ENCODE measurements at regions not wholly inside any gene's neighbourhood (a gene's known extent, or its start where the extent isn't known, plus 50 kb on each side); places are given as distances from the start of the nearest gene placed in this dataset.
"Not testable (repeated sequence)": the region's sequence is repeated elsewhere in the genome, so short reads cannot be mapped to it uniquely, and the experiment has no call there.

GRCh38 chr7:9407816-9408215 is 974.4 kb downstream of the NXPH1 start:
- no peaks in the 10 kb centered on the region for H3K36me3 Mint-ChIP-seq
- ATAC-seq: no peak

GRCh38 chr7:9453521-9453920 is 1020.1 kb downstream of the NXPH1 start:
- DNase-seq (ENCODE audit: low spot score) (no peak), ATAC-seq (no peak)
- Mint-ChIP-seq H3K27ac (no peak overlapping the region), H3K4me3 (no peak overlapping the region), H3K27me3 (no peaks in the 10 kb centered on the region), H3K9me3 (peaks cover 12% of the 10 kb centered on the region), H3K4me1 (ENCODE audit: low read depth in 2 of 2) (no peaks in the 10 kb centered on the region), H3K36me3 (no peaks in the 10 kb centered on the region)

More at GRCh38 chr7:9407816-9408215, 974.4 kb downstream of the NXPH1 start:
- H3K9me3 Mint-ChIP-seq: peaks cover 6% of the 10 kb centered on the region
- H3K4me1 Mint-ChIP-seq (ENCODE audit: low read depth in 2 of 2): no peaks in the 10 kb centered on the region
- no peak overlapping the region for H3K4me3 Mint-ChIP-seq
- DNase-seq (ENCODE audit: low spot score): no peak
- no peak overlapping the region for H3K27ac Mint-ChIP-seq
- no peaks in the 10 kb centered on the region for H3K27me3 Mint-ChIP-seq

GRCh38 chr7:9488555-9488954 is 1055.1 kb downstream of the NXPH1 start:
- no peak for ATAC-seq
- no peak for DNase-seq (ENCODE audit: low spot score)
- Mint-ChIP-seq H3K27me3 (no peaks in the 10 kb centered on the region), H3K36me3 (peaks cover 19% of the 10 kb centered on the region), H3K27ac (no peak overlapping the region), H3K4me1 (ENCODE audit: low read depth in 2 of 2) (no peaks in the 10 kb centered on the region), H3K4me3 (no peak overlapping the region), H3K9me3 (peaks cover 25% of the 10 kb centered on the region)

DNA sequence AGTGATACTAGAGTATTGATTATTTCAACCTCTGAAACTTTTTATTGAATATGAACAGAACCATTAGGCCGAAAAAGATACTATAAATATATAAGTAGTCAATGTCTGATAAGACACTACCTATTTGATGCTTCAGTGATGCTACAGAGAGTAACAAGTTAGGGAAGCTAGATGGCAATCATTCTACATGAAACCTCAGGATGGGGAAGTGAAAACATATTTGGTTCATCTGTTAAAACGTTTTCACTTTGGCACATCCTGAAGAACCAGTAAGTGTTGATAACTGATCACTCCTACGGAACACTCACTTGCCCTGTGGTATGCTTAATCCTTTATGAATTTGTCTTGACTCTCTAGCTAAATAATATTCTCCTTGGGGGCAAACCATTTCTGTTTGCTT is 1064.9 kb downstream of the NXPH1 start:
- H3K27ac Mint-ChIP-seq: no peak overlapping the region
- no peaks in the 10 kb centered on the region for H3K27me3 Mint-ChIP-seq
- H3K9me3 Mint-ChIP-seq: peaks cover 12% of the 10 kb centered on the region
- no peaks in the 10 kb centered on the region for H3K4me1 Mint-ChIP-seq (ENCODE audit: low read depth in 2 of 2)
- no peaks in the 10 kb centered on the region for H3K36me3 Mint-ChIP-seq
- H3K4me3 Mint-ChIP-seq: no peak overlapping the region
- no peak for ATAC-seq
- DNase-seq (ENCODE audit: low spot score): no peak

DNA sequence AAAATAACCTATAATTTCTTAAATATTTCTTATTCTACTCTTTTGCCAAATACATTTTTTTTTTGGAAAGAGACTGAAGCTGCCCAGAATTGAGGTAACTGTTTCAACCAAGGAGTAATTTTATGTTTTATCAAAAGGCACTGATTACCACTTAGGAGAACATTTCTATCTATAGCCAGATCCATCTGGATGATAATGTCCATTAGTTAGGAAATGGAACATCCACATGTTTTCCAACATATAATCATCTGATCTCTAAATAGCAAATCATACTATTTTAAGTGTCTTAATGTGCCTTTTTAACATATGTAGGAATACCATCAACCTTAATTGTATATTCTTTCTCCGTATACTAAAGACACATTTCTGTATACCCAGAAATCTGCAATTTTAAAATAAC is 1068.9 kb downstream of the NXPH1 start:
- Mint-ChIP-seq H3K27me3 (no peaks in the 10 kb centered on the region), H3K4me3 (no peak overlapping the region), H3K4me1 (ENCODE audit: low read depth in 2 of 2) (no peaks in the 10 kb centered on the region), H3K27ac (no peak overlapping the region), H3K36me3 (no peaks in the 10 kb centered on the region), H3K9me3 (peaks cover 15% of the 10 kb centered on the region)
- no peak for ATAC-seq
- no peak for DNase-seq (ENCODE audit: low spot score)

DNA sequence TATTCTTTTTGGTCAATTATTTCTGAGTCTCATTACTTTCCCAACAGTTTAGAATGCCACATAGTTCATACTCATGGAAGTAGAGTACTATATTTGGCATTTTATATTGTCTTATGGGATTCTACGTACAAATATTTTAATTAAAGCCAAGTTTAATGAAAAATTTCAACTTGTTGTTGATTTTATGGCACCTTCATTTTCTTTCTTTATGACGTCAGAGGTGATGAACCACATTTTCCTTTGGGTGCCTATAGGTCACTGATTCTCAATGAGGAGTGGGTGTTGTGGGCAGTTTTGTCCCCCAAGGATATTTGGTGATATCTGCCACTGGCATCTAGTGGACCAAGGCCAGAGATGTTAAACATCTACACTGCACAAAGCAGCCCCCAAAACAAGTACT is 1071.3 kb downstream of the NXPH1 start:
- Mint-ChIP-seq H3K4me3 (no peak overlapping the region), H3K36me3 (no peaks in the 10 kb centered on the region), H3K27me3 (no peaks in the 10 kb centered on the region), H3K4me1 (ENCODE audit: low read depth in 2 of 2) (no peaks in the 10 kb centered on the region), H3K27ac (no peak overlapping the region), H3K9me3 (peaks cover 14% of the 10 kb centered on the region)
- no peak for DNase-seq (ENCODE audit: low spot score)
- ATAC-seq: no peak

DNA sequence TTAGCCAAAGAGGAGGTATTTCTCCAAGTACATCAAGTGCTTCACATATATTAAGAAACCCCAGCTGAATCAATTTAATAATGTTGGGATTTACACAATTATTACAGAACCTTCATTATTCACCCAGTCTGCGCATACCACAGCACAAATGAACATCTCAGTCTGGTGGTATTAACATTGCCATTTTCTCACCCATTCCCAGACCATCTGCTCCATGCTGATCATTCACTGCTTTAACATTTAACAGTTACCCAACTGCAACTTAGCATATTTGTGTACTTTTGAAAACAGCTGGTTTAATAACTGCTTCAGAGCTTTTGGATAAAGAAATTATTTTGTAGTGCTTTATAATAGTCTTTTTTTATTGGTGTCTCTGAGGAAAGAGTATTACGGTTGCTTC is 1072.1 kb downstream of the NXPH1 start:
- Mint-ChIP-seq H3K4me3 (no peak overlapping the region), H3K4me1 (ENCODE audit: low read depth in 2 of 2) (no peaks in the 10 kb centered on the region), H3K27me3 (no peaks in the 10 kb centered on the region), H3K36me3 (no peaks in the 10 kb centered on the region), H3K9me3 (peaks cover 12% of the 10 kb centered on the region), H3K27ac (no peak overlapping the region)
- no peak for DNase-seq (ENCODE audit: low spot score)
- no peak for ATAC-seq

DNA sequence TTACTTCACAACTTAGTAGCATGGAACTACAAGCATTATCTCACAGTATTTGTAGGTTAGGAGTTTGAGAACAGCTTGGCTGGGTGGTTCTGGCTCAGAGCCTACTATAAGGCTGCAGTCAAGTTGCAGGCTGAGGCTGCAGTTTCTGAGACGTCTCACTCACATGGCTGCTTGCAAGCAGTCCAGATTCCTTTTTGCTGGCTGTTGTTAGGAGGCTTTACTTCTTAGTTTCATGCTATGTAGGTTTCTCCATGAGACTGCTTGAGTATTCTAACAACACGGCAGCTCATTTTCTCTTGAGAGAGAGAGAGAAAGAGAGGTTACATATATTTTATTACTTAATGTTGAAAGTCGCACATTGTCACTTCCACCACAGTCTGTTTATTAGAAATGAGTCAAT is 1073.9 kb downstream of the NXPH1 start:
- H3K27ac Mint-ChIP-seq: no peak overlapping the region
- no peaks in the 10 kb centered on the region for H3K27me3 Mint-ChIP-seq
- DNase-seq (ENCODE audit: low spot score) (no peak), ATAC-seq (no peak)
- H3K4me3 Mint-ChIP-seq: no peak overlapping the region
- H3K4me1 Mint-ChIP-seq (ENCODE audit: low read depth in 2 of 2): no peaks in the 10 kb centered on the region
- peaks cover 7% of the 10 kb centered on the region for H3K9me3 Mint-ChIP-seq
- no peaks in the 10 kb centered on the region for H3K36me3 Mint-ChIP-seq

DNA sequence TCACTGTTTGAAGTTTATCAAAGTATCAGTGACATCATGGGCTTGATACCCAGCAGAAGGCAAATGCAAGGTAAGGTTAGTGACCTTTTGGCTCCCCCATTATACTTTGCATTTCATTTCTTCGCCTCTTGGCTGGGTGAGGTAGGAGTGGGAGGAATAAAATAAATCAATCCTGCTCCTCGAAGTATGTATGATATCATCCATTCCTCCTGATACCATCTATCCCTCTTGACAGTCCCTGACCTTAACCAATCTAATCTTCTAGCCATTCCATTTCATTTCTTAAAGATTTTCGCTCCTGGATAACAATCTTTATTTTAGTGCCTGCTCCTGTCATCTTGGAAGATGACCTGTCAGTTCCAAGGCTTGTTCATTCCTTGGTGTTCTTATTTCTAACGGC is 1083.3 kb downstream of the NXPH1 start:
- ATAC-seq (no peak), DNase-seq (ENCODE audit: low spot score) (no peak)
- H3K4me3 Mint-ChIP-seq: no peak overlapping the region
- no peaks in the 10 kb centered on the region for H3K4me1 Mint-ChIP-seq (ENCODE audit: low read depth in 2 of 2)
- no peak overlapping the region for H3K27ac Mint-ChIP-seq
- H3K36me3 Mint-ChIP-seq: no peaks in the 10 kb centered on the region
- peaks cover 21% of the 10 kb centered on the region for H3K9me3 Mint-ChIP-seq
- no peaks in the 10 kb centered on the region for H3K27me3 Mint-ChIP-seq

GRCh38 chr7:9523579-9523978 is 1090.2 kb downstream of the NXPH1 start:
- no peak for DNase-seq (ENCODE audit: low spot score)
- ATAC-seq: no peak
- no peaks in the 10 kb centered on the region for H3K4me1 Mint-ChIP-seq (ENCODE audit: low read depth in 2 of 2)
- H3K36me3 Mint-ChIP-seq: no peaks in the 10 kb centered on the region
- no peaks in the 10 kb centered on the region for H3K27me3 Mint-ChIP-seq
- H3K27ac Mint-ChIP-seq: no peak overlapping the region
- no peak overlapping the region for H3K4me3 Mint-ChIP-seq
- peaks cover 12% of the 10 kb centered on the region for H3K9me3 Mint-ChIP-seq

- peaks cover 15% of the 10 kb centered on the region for H3K9me3 Mint-ChIP-seq
- H3K36me3 Mint-ChIP-seq; H3K4me1 Mint-ChIP-seq (ENCODE audit: low read depth in 2 of 2); H3K27me3 Mint-ChIP-seq; H3K4me3 Mint-ChIP-seq; DNase-seq (ENCODE audit: low spot score); H3K27ac Mint-ChIP-seq; ATAC-seq: not testable (repeated sequence)
These were observed 1119.0 kb downstream of the NXPH1 start for GRCh38 chr7:9552431-9552830.

DNA sequence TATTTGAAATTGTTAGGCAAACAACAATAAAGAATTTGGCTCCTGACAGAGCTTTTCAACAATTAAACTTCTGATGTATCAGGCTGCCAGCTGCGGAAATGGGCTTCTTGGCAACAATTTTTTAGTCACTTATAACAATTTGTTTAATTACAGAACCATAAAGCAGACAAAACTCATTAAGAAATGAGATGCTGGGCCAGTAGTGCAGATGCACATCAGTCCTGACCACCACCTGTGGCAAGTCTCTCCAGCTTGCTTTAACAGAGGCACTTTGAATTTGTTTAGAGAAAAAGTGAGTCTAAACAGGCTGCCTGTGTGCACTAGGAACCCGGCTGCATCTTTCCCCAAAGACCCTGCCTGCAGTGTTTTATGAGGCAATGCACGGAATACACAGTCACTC is 1124.4 kb downstream of the NXPH1 start:
- Mint-ChIP-seq H3K36me3 (no peaks in the 10 kb centered on the region), H3K9me3 (peaks cover 7% of the 10 kb centered on the region), H3K27me3 (no peaks in the 10 kb centered on the region), H3K4me1 (ENCODE audit: low read depth in 2 of 2) (no peaks in the 10 kb centered on the region), H3K27ac (no peak overlapping the region), H3K4me3 (no peak overlapping the region)
- ATAC-seq: no peak
- no peak for DNase-seq (ENCODE audit: low spot score)

DNA sequence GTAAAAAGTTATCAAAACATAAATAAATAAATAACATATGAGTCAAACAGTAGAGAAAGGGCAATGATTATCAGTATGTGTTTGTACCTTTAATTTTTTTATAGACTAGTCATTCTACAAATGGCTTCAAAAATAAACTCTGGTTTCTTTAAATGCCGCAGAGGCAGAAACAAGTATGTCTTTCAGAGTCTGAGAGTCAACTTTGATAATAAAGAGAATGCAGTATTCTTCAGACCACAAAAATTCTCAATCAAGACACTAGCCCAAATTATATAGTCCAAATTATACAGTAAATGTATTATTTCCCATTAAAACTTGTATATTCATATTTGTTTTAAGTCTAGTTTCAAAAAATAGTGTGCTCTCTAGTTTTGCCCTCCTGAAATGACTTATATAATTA is 1142.3 kb downstream of the NXPH1 start:
- DNase-seq (ENCODE audit: low spot score): no peak
- Mint-ChIP-seq H3K9me3 (peaks cover 11% of the 10 kb centered on the region), H3K4me1 (ENCODE audit: low read depth in 2 of 2) (no peaks in the 10 kb centered on the region), H3K4me3 (no peak overlapping the region), H3K27ac (no peak overlapping the region), H3K36me3 (peaks cover 5% of the 10 kb centered on the region), H3K27me3 (no peaks in the 10 kb centered on the region)
- ATAC-seq: no peak

- no peaks in the 10 kb centered on the region for H3K27me3 Mint-ChIP-seq
- H3K36me3 Mint-ChIP-seq: peaks cover 5% of the 10 kb centered on the region
- no peak overlapping the region for H3K27ac Mint-ChIP-seq
- no peak for DNase-seq (ENCODE audit: low spot score)
- H3K4me1 Mint-ChIP-seq (ENCODE audit: low read depth in 2 of 2): no peaks in the 10 kb centered on the region
- peaks cover 4% of the 10 kb centered on the region for H3K9me3 Mint-ChIP-seq
- ATAC-seq: no peak
- no peak overlapping the region for H3K4me3 Mint-ChIP-seq
These were observed 1149.4 kb downstream of the NXPH1 start for GRCh38 chr7:9582824-9583223.

DNA sequence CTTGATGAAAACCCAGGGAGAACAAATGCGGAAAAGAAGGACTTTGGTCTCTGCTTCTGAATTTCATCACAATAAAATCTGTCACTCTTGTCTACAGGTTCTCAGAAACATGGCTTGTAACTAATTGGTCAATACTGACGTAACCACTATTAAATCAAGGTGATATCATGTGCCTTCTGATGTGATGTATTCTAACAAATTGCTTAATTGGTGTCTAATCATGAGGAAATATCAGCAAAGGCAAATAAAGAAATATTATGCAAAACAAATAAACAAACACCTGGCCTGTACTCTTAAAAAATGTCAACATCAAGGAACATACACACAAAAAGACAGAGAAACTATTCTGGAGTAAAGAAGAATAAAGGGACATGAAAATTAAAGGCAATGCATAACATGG is 1165.0 kb downstream of the NXPH1 start:
- Mint-ChIP-seq H3K27ac (no peak overlapping the region), H3K27me3 (no peaks in the 10 kb centered on the region), H3K4me3 (no peak overlapping the region), H3K36me3 (no peaks in the 10 kb centered on the region), H3K4me1 (ENCODE audit: low read depth in 2 of 2) (no peaks in the 10 kb centered on the region), H3K9me3 (peaks cover 11% of the 10 kb centered on the region)
- no peak for DNase-seq (ENCODE audit: low spot score)
- no peak for ATAC-seq
